ENCODE measurements at regions not wholly inside any gene's neighbourhood (a gene's known extent, or its start where the extent isn't known, plus 50 kb on each side); places are given as distances from the start of the nearest gene placed in this dataset.

DNA sequence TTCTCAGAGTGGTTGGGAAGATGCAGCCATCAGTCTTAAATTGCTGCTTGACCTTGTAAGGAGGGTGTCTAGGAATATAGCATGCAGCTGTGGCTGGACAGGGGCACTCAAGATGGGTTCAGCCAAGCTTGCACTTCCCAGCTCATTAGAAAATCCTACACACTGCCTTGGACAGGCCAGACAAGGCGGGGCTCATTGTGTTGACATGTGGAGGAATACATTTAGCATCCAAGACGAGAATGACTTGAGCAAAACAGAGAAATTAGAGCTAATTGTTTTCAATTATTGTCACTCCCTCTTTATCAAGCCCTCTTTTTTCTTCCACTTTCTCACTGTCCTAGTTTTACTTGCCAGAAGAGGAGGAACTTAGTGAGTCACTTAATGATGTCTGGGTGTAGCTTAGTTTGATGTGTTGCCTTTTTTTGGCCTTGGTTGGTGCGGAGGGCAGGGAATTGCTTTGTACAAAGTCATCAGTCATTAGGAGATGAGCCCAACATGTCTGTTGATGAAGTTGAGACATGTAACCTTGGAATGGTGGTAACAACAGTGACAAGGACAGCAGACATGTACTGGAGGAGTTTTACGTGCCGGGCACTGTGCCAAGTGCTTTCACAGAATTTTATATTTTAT, 1219.3 kb upstream of the WWC1 start:
- H3K4me3 ChIP-seq: no peak overlapping the region
- H3K27me3 ChIP-seq: no peaks in the 10 kb centered on the region
- no peak for TF ChIP-seq POLR2A (IDR thresholded peaks at IDR 0.05)
- TF ChIP-seq, protein P1, sequence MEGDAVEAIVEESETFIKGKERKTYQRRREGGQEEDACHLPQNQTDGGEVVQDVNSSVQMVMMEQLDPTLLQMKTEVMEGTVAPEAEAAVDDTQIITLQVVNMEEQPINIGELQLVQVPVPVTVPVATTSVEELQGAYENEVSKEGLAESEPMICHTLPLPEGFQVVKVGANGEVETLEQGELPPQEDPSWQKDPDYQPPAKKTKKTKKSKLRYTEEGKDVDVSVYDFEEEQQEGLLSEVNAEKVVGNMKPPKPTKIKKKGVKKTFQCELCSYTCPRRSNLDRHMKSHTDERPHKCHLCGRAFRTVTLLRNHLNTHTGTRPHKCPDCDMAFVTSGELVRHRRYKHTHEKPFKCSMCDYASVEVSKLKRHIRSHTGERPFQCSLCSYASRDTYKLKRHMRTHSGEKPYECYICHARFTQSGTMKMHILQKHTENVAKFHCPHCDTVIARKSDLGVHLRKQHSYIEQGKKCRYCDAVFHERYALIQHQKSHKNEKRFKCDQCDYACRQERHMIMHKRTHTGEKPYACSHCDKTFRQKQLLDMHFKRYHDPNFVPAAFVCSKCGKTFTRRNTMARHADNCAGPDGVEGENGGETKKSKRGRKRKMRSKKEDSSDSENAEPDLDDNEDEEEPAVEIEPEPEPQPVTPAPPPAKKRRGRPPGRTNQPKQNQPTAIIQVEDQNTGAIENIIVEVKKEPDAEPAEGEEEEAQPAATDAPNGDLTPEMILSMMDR (IDR thresholded peaks at IDR 0.05): no peak
- H3K27ac ChIP-seq: no peak overlapping the region
- intact Hi-C loops (cut with DNase I): no loop called here
- DNase-seq: no peak
- no peaks in the 10 kb centered on the region for H3K4me1 ChIP-seq
- H3K36me3 ChIP-seq (replicated peaks in 1 of 2; ENCODE audit: insufficient read depth in 1 of 2, low read depth in 2 of 2): no peaks in the 10 kb centered on the region
- ATAC-seq: no peak
- WGBS, 2 donors: 66 to 69% methylated on average over 5 of the region's 5 CpGs
- H3K9me3 ChIP-seq: no peaks in the 10 kb centered on the region

DNA sequence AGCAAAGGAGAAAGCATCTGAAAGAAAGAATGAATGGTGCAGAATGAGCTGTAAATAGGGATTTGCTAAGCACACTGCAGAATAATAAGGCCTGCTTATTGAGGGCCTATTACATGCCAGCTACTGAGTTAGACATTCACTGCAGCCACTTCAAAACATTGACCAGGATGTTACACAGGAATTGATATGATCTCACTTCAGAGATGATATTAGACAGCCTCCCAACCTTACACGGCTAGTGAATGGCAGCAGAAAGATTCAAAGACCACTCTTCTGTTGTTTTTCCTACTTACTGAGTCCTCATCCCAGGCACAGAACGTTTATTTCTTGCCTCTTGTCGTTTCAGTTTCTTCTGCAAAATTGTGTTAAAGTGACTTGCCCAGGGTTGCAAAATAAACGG, 1209.9 kb upstream of the WWC1 start:
- intact Hi-C loops (cut with DNase I): no loop called here
- H3K27me3 ChIP-seq: no peaks in the 10 kb centered on the region
- no peaks in the 10 kb centered on the region for H3K36me3 ChIP-seq (replicated peaks in 1 of 2; ENCODE audit: insufficient read depth in 1 of 2, low read depth in 2 of 2)
- H3K4me3 ChIP-seq: no peak overlapping the region
- ATAC-seq (no peak), DNase-seq (no peak)
- 32 to 41% methylated on average over 4 of the region's 4 CpGs for WGBS, 2 donors
- no peaks in the 10 kb centered on the region for H3K9me3 ChIP-seq
- no peaks in the 10 kb centered on the region for H3K4me1 ChIP-seq
- H3K27ac ChIP-seq: no peak overlapping the region
- TF ChIP-seq, protein P1 (IDR thresholded peaks at IDR 0.05): no peak
- TF ChIP-seq POLR2A (IDR thresholded peaks at IDR 0.05): no peak

DNA sequence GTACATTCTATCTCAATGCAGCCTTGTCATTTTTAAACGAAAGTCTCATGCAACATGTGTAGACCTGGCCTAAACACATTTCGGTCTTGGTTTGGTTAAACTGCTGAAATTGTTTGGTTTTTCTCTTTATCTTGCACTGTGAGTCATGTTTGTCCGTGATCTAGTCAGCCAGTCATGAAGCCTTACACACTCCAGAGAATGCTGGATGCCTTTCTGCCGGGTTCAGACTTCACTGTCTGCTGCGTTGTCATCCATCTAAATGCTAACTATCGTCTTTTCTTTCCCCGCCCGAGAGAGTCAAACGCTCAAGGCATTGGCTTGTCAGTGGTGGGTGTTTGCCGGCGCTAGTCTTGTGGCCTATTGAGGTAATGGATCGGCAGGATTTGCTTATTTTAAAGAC, 1194.6 kb upstream of the WWC1 start:
- ATAC-seq: no peak
- WGBS, 2 donors: 58 to 63% methylated on average over 12 of the region's 12 CpGs
- H3K4me3 ChIP-seq: no peak overlapping the region
- no peaks in the 10 kb centered on the region for H3K9me3 ChIP-seq
- DNase-seq: no peak
- TF ChIP-seq, protein P1 (IDR thresholded peaks at IDR 0.05): no peak
- H3K36me3 ChIP-seq (replicated peaks in 1 of 2; ENCODE audit: insufficient read depth in 1 of 2, low read depth in 2 of 2): no peaks in the 10 kb centered on the region
- no peak overlapping the region for H3K27ac ChIP-seq
- no peaks in the 10 kb centered on the region for H3K4me1 ChIP-seq
- H3K27me3 ChIP-seq: no peaks in the 10 kb centered on the region
- intact Hi-C loops (cut with DNase I): no loop called here

DNA sequence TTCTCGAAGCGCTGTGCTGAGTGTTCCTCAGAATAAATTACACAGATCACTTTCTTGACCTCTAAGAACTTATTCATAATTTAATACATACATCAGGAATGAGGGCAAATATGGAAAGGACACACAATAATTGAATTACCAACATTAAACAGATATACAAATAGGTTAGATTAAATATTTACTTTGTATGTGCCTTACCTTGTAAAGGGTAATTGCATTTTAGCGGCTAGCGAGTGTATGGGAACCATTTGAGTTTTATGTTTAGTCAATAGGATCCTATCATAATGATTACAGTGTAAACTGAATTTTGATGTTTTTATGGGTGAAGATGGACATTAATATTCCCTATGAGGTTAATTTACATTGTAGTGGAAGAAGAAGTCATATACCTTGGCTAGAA, 1187.1 kb upstream of the WWC1 start:
- Histone ChIP-seq H3K27ac (no peak overlapping the region), H3K36me3 (replicated peaks in 1 of 2; ENCODE audit: insufficient read depth in 1 of 2, low read depth in 2 of 2) (no peaks in the 10 kb centered on the region), H3K27me3 (no peaks in the 10 kb centered on the region), H3K4me3 (no peak overlapping the region), H3K9me3 (no peaks in the 10 kb centered on the region), H3K4me1 (no peaks in the 10 kb centered on the region)
- TF ChIP-seq, protein P1 (IDR thresholded peaks at IDR 0.05): no peak
- no peak for TF ChIP-seq POLR2A (IDR thresholded peaks at IDR 0.05)
- WGBS, 2 donors: 81 to 85% methylated on average over 4 of the region's 4 CpGs
- ATAC-seq: no peak
- intact Hi-C loops (cut with DNase I): no loop called here
- DNase-seq: no peak

DNA sequence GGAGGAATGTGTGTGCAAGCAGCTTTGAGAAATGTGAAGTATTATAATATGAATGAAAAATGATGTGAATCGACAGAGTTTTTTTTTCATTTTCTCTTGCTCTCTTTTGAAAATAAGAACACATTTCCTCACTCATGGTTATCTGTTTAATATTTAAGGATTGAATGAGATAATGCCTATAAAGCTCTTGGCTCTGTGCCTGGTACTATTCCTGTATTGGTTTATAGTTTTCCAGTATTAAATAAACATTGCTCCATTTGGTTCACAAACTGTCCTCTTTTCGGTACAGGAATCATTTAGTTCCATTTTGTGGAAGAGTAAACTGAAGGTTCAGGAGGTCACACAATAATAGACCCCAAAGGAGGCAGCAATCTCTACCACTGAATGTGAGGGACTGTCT, 1185.5 kb upstream of the WWC1 start:
- intact Hi-C loops (cut with DNase I): no loop called here
- Histone ChIP-seq H3K4me3 (no peak overlapping the region), H3K27me3 (no peaks in the 10 kb centered on the region), H3K9me3 (no peaks in the 10 kb centered on the region), H3K36me3 (replicated peaks in 1 of 2; ENCODE audit: insufficient read depth in 1 of 2, low read depth in 2 of 2) (no peaks in the 10 kb centered on the region), H3K4me1 (no peaks in the 10 kb centered on the region), H3K27ac (no peak overlapping the region)
- ATAC-seq (no peak), DNase-seq (no peak)
- 35 to 44% methylated on average over 2 of the region's 2 CpGs for WGBS, 2 donors
- no peak for TF ChIP-seq POLR2A (IDR thresholded peaks at IDR 0.05)
- TF ChIP-seq, protein P1 (IDR thresholded peaks at IDR 0.05): no peak
